HG03103 (cell line): ENCODE measurements at regions not wholly inside any gene's neighbourhood (a gene's known extent, or its start where the extent isn't known, plus 50 kb on each side); places are given as distances from the start of the nearest gene placed in this dataset.
"Not testable (repeated sequence)": the region's sequence is repeated elsewhere in the genome, so short reads cannot be mapped to it uniquely, and the experiment has no call there.

ENCODE experiments used
- ATAC-seq: cut with Tn5 transposase; IDR thresholded peaks from one replicate; pipeline ENCODE4 v1.9.1; 2021; ENCODE audit warnings: low read depth; ENCODE audit not compliant: unreplicated experiment

GRCh38 chr5:125413496-125414274 lies 667.2 kb upstream of the ZNF608 start:
- no peak for ATAC-seq

- no peak for ATAC-seq
Observed at GRCh38 chr5:125415126-125415525, 668.7 kb upstream of the ZNF608 start.

GRCh38 chr5:125416055-125416454 lies 669.6 kb upstream of the ZNF608 start:
- no peak for ATAC-seq

- no peak for ATAC-seq
Observed at GRCh38 chr5:125421006-125421405, 674.6 kb upstream of the ZNF608 start.

- ATAC-seq, result no peak
Observed at GRCh38 chr5:125422342-125422741, 675.9 kb upstream of the ZNF608 start.

- ATAC-seq, result no peak
Observed at GRCh38 chr5:125424402-125425141, 678.1 kb upstream of the ZNF608 start.

GRCh38 chr5:125429498-125429897 lies 683.1 kb upstream of the ZNF608 start:
- no peak for ATAC-seq

GRCh38 chr5:125433457-125433856 lies 687.0 kb upstream of the ZNF608 start:
- no peak for ATAC-seq

GRCh38 chr5:125439243-125439642 lies 692.8 kb upstream of the ZNF608 start:
- no peak for ATAC-seq

GRCh38 chr5:125440905-125441304 lies 694.5 kb upstream of the ZNF608 start:
- no peak for ATAC-seq

GRCh38 chr5:125446986-125447385 lies 700.5 kb upstream of the ZNF608 start:
- no peak for ATAC-seq

GRCh38 chr5:125450771-125451170 lies 704.3 kb upstream of the ZNF608 start:
- no peak for ATAC-seq

GRCh38 chr5:125451622-125452021 lies 705.2 kb upstream of the ZNF608 start:
- no peak for ATAC-seq

GRCh38 chr5:125452991-125453390 lies 706.6 kb upstream of the ZNF608 start:
- no peak for ATAC-seq

GRCh38 chr5:125455041-125455440 lies 708.6 kb upstream of the ZNF608 start:
- ATAC-seq, result no peak

GRCh38 chr5:125456005-125456404 lies 709.6 kb upstream of the ZNF608 start:
- not testable (repeated sequence) for ATAC-seq

- no peak for ATAC-seq
Observed at GRCh38 chr5:125457617-125458016, 711.2 kb upstream of the ZNF608 start.

- not testable (repeated sequence) for ATAC-seq
Observed at GRCh38 chr5:125458949-125459348, 712.5 kb upstream of the ZNF608 start.

- no peak for ATAC-seq
Observed at GRCh38 chr5:125461641-125462072, 715.2 kb upstream of the ZNF608 start.

GRCh38 chr5:125463466-125464092 lies 717.1 kb upstream of the ZNF608 start:
- no peak for ATAC-seq

GRCh38 chr5:125464847-125465432 lies 718.5 kb upstream of the ZNF608 start:
- ATAC-seq, result no peak
